NCI-H2227 (cell line): ENCODE measurements at regions not wholly inside any gene's neighbourhood (a gene's known extent, or its start where the extent isn't known, plus 50 kb on each side); places are given as distances from the start of the nearest gene placed in this dataset.
"Not testable (repeated sequence)": the region's sequence is repeated elsewhere in the genome, so short reads cannot be mapped to it uniquely, and the experiment has no call there.

Experiments
- DNase-seq: peaks from one replicate; lab custom pipeline; 2025; ENCODE audit not compliant: unreplicated experiment; lab: John Stamatoyannopoulos, UW

DNA sequence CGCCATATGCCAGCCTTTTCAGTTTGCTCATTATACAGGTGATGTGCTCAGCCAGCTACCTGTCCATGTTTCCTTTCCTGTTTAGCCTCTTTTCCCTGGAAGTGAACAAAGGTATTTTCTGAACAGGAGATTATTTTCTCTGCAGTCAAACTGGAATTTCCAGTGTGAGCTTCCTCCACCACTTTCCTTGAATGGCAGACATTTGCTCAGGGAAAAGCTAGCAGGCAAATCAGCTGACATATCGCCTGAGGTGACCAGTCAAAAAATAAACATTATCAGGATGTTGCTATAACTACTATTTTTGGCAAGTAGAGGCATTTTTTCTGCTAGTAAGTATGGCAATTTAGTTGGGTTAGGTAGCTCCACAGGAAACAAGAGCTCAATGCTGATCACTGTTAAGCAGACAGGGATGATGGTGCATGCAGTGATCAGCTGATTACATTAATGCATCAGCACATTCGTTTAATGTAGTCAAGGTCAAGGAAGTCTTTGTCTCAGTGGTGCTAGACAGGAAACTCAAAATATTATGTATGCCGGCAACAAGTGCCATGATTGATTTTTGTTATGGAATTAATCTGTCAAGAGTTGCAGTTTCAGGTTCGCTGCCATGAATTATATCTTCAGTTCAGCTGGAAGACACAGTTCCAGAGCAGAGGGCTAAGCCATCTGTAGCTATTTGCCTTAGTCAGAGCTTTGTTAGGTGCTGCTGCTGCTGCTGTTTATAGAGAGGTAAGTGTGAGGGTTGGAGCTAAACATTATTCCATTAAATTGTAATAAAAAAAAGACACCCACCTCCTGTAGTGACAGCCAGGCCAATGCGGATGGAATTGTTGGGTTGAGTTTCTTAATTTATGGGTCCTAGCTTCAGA is 179.7 kb upstream of the ST6GALNAC5 start:
- peak; percentile 29 for DNase-seq

GRCh38 chr1:76690766-76691165 is 176.5 kb upstream of the ST6GALNAC5 start:
- no peak for DNase-seq

DNA sequence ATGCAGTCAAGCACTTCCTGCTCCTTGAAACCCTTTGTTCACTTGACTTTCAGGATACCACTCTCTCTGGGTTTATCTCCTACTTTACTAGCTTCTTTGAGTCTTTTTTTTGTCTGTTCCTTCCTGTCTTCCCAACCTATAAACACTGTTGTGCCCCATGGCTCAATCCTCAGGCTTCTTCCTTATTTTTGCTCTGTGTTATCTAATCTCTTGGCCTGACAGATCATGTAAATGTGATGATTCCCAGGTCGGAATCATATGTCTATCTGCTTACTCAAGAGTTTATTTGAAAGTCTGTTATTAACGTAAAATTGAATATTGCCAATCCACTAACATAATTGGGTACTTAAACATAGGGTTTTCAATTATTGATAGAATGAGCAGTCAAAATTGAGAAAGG is 171.7 kb upstream of the ST6GALNAC5 start:
- no peak for DNase-seq

GRCh38 chr1:76697361-76697760 is 169.9 kb upstream of the ST6GALNAC5 start:
- no peak for DNase-seq

GRCh38 chr1:76699646-76700045 is 167.6 kb upstream of the ST6GALNAC5 start:
- not testable (repeated sequence) for DNase-seq

DNA sequence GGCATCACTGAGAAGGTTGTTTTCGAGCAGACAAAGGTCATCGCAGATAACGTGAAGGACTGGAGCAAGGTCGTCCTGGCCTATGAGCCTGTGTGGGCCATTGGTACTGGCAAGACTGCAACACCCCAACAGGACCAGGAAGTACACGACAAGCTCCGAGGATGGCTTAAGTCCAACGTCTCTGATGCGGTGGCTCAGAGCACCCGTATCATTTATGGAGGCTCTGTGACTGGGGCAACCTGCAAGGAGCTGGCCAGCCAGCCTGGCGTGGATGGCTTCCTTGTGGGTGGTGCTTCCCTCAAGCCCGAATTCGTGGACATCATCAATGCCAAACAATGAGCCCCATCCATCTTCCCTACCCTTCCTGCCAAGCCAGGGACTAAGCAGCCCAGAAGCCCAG is 167.1 kb upstream of the ST6GALNAC5 start:
- not testable (repeated sequence) for DNase-seq

- no peak for DNase-seq
Measured at GRCh38 chr1:76705560-76705959, 161.7 kb upstream of the ST6GALNAC5 start.

DNA sequence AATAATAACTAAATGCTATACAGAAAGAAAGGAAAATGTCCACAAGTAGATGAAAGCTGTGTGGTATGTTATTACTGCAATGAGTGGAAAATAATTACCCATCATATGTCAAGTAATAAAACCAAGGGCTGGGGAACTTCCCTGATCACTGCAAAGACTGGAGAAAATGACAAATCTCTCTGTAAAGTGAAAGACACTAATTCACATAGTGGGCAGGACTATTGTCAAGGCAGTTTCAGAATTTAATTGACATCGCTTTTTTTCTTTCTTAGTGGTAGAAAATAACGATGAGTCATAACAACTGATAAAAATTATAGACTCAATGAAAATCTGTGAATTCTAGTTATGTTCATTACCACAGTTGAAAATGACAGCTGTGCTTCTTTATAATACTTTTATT is 153.7 kb upstream of the ST6GALNAC5 start:
- peak; percentile 57 for DNase-seq

DNA sequence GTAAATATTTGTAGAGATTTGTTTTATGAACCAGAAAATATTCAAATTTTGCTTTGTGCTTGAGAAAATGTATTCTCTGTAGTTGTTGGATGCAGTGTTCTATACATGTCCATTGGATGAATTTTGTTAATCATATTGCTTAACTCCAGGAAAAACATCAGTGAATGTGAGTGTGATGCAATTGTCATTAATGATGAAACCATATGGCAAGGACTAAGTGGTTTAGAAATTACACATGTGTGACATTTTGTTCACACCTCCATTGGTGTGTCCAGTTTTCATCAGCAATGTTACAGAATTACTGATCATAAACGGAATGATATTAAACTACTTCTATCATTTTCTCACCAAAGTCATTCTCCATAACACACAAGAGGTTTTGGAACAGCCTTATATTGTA is 151.8 kb upstream of the ST6GALNAC5 start:
- no peak for DNase-seq

GRCh38 chr1:76723949-76724348 is 143.3 kb upstream of the ST6GALNAC5 start:
- DNase-seq = no peak

- no peak for DNase-seq
Measured at GRCh38 chr1:76724816-76725215, 142.5 kb upstream of the ST6GALNAC5 start.

DNA sequence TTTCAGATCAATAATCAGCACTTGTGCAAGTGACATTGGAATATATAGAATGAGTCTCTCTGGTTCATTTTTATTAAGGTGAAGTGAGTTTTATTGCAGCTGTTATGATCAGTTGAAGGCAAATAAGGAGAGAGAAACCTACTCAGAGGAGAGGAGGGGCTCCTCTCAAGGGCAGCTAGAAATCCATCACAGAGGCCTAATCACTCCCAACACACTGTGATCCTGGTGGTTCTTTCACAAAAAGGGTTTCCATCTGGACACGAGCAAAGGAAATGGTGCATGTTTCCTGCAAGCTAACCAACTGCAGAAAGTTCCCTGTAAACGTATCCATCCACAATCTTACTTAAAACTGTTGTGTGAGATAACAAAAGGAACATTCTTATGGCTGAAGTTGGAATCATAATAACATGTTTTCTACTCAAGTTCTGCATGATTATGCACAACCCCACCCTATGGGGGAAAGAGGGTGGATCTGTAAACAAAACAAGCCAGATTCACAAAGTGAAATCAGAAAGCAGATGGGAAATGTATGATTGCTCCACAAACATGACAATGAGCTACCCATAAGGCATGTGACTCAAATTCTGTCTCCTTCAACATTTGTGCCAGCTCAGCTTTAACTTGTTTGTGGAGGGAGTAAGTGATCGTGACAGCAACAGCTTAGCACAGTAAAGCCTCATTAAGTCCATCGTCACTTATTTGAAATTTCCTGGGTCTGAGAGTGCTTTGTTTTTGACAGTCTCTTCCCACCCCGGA is 141.2 kb upstream of the ST6GALNAC5 start:
- DNase-seq = no peak

- no peak for DNase-seq
Measured at GRCh38 chr1:76727520-76727919, 139.8 kb upstream of the ST6GALNAC5 start.

DNA sequence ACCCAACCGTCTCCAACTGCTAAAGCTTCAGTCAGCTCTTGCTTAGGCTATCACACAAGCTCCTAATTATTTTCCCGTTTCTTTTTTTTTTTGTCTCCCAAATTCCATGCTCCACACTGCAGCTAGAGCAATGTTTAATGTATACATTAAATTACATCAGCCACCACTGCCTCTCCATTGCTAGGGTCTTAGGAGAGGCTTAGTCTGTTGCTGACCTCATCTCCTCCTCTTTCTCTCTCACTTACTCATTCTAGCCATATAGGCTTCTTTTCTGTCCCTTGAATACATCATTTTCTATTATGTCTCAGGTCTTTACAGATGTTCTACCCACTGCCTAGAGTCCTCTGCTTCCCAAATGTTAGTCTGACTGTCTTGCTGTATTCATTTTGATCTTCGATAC is 138.1 kb upstream of the ST6GALNAC5 start:
- no peak for DNase-seq

DNA sequence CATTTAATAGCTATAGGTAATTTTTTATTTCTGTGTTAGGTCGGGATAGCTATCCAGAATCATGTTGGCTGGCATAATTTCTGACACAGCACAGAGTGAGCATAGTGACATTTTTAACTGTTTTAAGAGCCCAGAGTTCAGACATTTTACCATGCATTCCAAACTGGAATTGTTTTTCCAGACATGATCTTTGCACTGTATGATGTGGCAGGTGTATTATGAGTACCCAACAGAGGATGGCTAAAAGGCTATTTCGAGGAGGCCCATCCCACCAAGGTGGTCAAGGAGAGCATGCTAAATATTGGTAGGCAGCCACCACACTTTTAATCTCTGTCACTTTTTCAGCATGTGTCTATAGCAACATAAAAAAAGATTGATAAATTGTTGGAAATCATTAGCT is 137.3 kb upstream of the ST6GALNAC5 start:
- no peak for DNase-seq

DNA sequence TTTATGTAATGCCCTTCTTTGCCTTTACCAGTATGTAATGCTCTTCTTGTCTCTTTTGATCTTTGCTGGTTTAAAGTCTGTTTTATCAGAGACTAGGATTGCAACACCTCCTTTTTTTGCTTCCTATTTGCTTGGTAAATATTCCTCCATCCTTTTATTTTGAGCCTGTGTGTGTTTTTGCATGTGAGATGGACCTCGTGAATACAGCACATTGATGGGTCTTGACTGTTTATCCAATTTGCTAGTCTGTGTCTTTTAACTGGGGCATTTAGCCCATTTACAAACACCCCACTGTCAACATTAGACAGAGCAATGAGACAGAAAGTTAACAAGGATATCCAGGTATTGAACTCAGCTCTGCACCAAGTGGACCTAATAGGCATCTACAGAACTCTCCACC is 128.9 kb upstream of the ST6GALNAC5 start:
- not testable (repeated sequence) for DNase-seq

DNA sequence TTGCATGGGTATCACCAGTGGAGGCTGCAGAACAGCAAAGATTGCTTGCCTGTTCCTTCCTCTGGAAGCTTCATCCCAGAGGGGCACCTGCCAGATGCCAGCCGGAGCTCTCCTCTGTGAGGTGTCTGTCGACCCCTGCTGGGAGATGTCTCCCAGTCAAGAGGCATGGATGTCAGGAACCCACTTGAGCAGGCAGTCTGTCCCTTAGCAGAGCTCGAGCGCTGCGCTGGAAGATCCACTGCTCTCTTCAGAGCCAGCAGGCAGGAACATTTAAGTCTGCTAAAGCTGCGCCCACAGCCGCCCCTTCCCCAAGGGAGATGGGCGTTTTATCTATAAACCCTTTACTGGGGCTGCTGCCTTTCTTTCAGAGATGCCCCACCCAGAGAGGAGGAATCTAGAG is 126.3 kb upstream of the ST6GALNAC5 start:
- DNase-seq = not testable (repeated sequence)

DNA sequence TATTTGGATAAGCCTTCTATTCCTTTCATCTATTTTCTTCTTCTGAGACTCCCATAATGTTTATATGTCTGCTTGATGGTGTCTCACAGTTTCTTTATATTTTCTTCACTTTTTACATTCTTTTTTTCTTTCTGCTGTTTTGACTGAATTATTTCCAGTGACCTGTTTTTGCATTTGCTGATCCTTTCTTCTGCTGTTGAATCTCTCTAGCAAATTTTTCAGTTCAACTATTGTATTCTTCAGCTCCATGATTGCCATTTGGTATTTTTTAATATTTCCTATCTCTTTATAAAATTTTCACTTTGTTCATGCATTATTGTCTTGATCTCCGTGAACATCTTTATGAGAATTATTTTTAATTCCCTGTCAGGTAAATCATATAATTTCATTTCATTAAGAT is 122.3 kb upstream of the ST6GALNAC5 start:
- no peak for DNase-seq

DNA sequence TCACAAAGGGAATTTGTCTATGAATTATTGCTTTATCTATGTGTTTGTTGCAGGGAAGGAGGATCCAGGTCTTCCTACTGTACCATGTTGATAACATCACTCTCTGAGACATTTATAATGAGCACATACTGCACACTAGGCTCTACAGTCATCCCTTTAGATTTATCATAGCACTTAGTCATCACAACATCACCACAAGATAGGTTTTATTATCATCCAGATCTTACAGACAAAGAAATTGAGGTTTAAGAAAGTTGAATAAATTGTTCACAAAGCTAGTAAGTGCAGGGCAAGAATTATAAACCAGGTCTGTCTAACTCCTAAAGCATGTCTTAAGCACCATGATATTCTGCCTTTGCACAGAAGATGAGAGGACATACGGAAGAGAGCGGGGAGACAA is 121.1 kb upstream of the ST6GALNAC5 start:
- DNase-seq = no peak

DNA sequence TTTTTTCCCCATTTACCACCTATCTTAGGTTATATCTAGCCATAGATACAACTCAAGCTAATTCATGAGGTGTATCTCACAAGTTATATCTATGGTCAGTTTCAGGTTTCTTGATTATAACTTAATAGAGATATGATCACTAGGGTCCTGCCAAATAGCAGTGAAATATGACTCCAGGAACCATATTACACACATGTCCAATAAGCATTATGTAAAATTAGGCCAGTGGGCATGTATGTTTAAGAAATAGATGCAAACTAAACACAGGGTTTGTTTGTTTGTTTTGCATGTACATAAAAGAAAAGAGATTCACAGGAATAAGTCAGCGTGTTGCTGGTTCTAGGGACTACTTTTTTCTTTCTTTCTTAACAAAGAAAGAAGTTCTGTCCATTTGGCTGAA is 112.5 kb upstream of the ST6GALNAC5 start:
- no peak for DNase-seq

DNA sequence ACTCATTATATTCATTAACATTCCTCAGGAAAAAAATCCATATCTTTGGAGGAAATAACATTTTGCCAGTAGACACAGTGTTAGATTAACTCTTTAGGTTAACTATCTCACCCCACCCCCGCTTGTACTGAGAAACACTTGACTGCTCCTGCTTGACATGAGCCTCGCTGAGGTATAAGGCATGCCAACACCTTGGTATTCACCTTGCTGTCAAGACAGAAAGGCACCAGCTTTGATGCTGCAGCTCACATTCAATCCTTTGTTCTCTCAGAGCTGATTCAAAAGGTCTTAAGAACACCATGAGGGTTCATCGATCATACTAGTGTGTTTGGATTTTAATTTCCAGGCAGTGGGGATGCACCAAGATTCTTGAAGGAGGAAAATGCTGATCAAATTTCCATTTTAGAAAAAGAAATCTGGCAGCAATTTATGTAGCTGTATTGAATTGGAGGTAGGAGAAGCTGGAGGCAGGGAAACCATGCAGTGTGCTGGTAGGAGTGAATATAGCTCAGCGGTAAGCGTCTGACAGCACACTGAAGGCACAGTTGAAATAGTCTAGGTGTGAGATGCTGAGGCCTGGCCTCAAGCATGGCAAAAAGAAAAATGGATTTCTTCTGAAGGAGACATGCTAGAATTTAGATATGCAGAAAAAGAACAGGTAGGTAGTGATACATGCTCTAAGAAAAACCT is 108.0 kb upstream of the ST6GALNAC5 start:
- no peak for DNase-seq

DNA sequence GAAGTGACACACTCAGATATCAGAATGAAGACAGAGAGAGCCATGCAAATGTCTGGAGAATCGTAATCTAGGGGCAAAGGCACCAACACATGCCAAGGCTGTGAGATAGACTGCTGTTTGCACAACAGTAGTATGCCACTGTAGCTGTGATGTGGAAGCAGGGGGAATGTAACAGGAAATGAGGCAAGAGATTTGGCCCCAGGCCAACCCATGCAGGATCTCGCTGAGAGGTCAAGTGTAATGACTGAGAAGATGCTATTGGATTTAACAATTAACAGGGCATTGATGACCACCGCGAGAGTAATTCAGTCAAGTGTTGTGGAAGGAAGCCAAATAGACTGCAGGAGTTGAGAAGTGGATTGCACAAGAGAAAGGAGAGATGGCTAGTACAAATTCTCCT is 107.3 kb upstream of the ST6GALNAC5 start:
- peak; percentile 80 for DNase-seq
